DND-41 (cell line): ENCODE measurements at regions not wholly inside any gene's neighbourhood (a gene's known extent, or its start where the extent isn't known, plus 50 kb on each side); places are given as distances from the start of the nearest gene placed in this dataset.
A peak's percentile ranks its signal among the peaks of the same experiment; 100 is the strongest.

ENCODE experiments used
- ATAC-seq: fragments of 200-7000 bp; cut with Tn5 transposase; 3 replicates; pipeline ENCODE4 v1.9.1; 2021; ENCODE audit warnings: low read depth; ENCODE audit not compliant: insufficient read depth
- DNase-seq: peaks from one replicate; pipeline ENCODE4 v3.0.0-alpha.2; 2020
- H2AFZ ChIP-seq: 2 replicates; pipeline ENCODE4 v1.6.0; 2012; ENCODE audit warnings: low read depth, low read length
- H3K27ac ChIP-seq: 2 replicates; pipeline ENCODE4 v1.5.1; 2012; ENCODE audit warnings: low read length, inconsistent platforms
- H3K27me3 ChIP-seq: fragments of 200-600 bp; sonication (generic); 2 replicates; pipeline ENCODE4 v1.6.0; 2012; ENCODE audit warnings: low read length, mild to moderate bottlenecking, inconsistent platforms; ENCODE audit not compliant: insufficient read depth, poor library complexity
- H3K36me3 ChIP-seq: 2 replicates; pipeline ENCODE4 v1.5.1; 2012; ENCODE audit warnings: low read length, inconsistent platforms; ENCODE audit not compliant: insufficient read depth
- H3K4me1 ChIP-seq: 2 replicates; pipeline ENCODE4 v1.5.1; 2012; ENCODE audit warnings: mild to moderate bottlenecking, low read length; ENCODE audit not compliant: insufficient read depth
- H3K4me2 ChIP-seq: 2 replicates; pipeline ENCODE4 v1.6.0; 2012; ENCODE audit warnings: mild to moderate bottlenecking, moderate library complexity, low read length, inconsistent platforms; ENCODE audit not compliant: insufficient read depth
- H3K4me3 ChIP-seq, 2 experiments: fragments of 200-600 bp in 1 of 2; shearing (Covaris generic) in 1 of 2; 2 replicates each; pipeline ENCODE4 v1.5.1; 2012 to 2016; ENCODE audit warnings: inconsistent platforms in 2 of 2, low read length in 2 of 2, mild to moderate bottlenecking in 2 of 2, low read depth in 1 of 2, moderate library complexity in 1 of 2
- H3K79me2 ChIP-seq: 2 replicates; pipeline ENCODE4 v1.6.0; 2012; ENCODE audit warnings: low read length, inconsistent platforms; ENCODE audit not compliant: insufficient read depth
- H3K9ac ChIP-seq: 2 replicates; pipeline ENCODE4 v1.6.0; 2012; ENCODE audit warnings: low read depth, mild to moderate bottlenecking, inconsistent platforms, low read length, moderate library complexity
- H3K9me3 ChIP-seq: 2 replicates; pipeline ENCODE4 v1.5.1; 2012; ENCODE audit warnings: low read length, moderate library complexity, mild to moderate bottlenecking, inconsistent platforms; ENCODE audit not compliant: insufficient read depth, severe bottlenecking
- H4K20me1 ChIP-seq: 2 replicates; pipeline ENCODE4 v1.6.0; 2012; ENCODE audit warnings: low read length; ENCODE audit not compliant: insufficient read depth
- EZH2 ChIP-seq: IDR thresholded peaks from 3 replicates; pipeline ENCODE4 v1.6.1; 2012; ENCODE audit warnings: borderline replicate concordance, low read depth, mild to moderate bottlenecking, moderate library complexity, low read length, inconsistent platforms; ENCODE audit not compliant: severe bottlenecking
- TF ChIP-seq, protein P1 (sequence below): IDR thresholded peaks from 2 replicates; pipeline ENCODE4 v1.5.1; 2012; ENCODE audit warnings: borderline replicate concordance, low read length, moderate library complexity, mild to moderate bottlenecking; ENCODE audit not compliant: poor library complexity, severe bottlenecking; ENCODE audit errors: extremely low read depth

DNA sequence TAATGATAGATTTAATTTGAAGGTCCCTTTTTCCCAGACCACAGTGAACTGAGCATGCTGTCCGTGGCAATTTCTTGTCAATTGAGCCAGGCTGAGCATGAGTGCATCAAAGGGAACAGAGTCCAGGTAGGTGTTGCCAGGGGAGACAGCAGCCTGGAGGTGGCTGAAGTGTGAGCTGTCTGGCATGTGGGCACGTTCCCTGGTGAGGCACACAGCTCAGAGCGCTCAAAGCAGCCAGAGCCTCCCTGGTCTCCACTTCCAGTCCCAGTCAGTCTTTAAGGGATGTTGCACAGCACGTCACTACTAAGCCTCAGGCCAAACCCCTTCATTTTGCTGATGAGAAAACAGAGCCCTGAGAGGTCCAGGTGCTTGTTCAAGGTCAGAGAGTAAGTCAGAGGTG is 251.4 kb downstream of the MATN1 start:
- H3K27me3 ChIP-seq = no peaks in the 10 kb centered on the region
- no peaks in the 10 kb centered on the region for H3K79me2 ChIP-seq
- H3K36me3 ChIP-seq = no peaks in the 10 kb centered on the region
- no peaks in the 10 kb centered on the region for H3K4me1 ChIP-seq
- no peaks in the 10 kb centered on the region for H3K9me3 ChIP-seq
- ATAC-seq = no peak
- no peaks in the 10 kb centered on the region for H4K20me1 ChIP-seq
- H3K9ac ChIP-seq = no peak overlapping the region
- no peak overlapping the region for H2AFZ ChIP-seq
- TF ChIP-seq EZH2 = no peak
- TF ChIP-seq, protein P1, sequence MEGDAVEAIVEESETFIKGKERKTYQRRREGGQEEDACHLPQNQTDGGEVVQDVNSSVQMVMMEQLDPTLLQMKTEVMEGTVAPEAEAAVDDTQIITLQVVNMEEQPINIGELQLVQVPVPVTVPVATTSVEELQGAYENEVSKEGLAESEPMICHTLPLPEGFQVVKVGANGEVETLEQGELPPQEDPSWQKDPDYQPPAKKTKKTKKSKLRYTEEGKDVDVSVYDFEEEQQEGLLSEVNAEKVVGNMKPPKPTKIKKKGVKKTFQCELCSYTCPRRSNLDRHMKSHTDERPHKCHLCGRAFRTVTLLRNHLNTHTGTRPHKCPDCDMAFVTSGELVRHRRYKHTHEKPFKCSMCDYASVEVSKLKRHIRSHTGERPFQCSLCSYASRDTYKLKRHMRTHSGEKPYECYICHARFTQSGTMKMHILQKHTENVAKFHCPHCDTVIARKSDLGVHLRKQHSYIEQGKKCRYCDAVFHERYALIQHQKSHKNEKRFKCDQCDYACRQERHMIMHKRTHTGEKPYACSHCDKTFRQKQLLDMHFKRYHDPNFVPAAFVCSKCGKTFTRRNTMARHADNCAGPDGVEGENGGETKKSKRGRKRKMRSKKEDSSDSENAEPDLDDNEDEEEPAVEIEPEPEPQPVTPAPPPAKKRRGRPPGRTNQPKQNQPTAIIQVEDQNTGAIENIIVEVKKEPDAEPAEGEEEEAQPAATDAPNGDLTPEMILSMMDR = no peak
- no peak overlapping the region for H3K27ac ChIP-seq
- no peak overlapping the region for H3K4me2 ChIP-seq
- no peak overlapping the region for H3K4me3 ChIP-seq
- DNase-seq = no peak

GRCh38 chr1:30471307-30471706 is 252.1 kb downstream of the MATN1 start:
- H3K4me1 ChIP-seq = no peaks in the 10 kb centered on the region
- no peaks in the 10 kb centered on the region for H3K9me3 ChIP-seq
- no peaks in the 10 kb centered on the region for H3K79me2 ChIP-seq
- no peak overlapping the region for H2AFZ ChIP-seq
- DNase-seq (no peak), ATAC-seq (peak; percentile 47; the same call in 2 of the 3 replicates)
- H3K27me3 ChIP-seq = no peaks in the 10 kb centered on the region
- H4K20me1 ChIP-seq = no peaks in the 10 kb centered on the region
- H3K4me3 ChIP-seq = no peak overlapping the region
- H3K4me2 ChIP-seq = no peak overlapping the region
- H3K27ac ChIP-seq = no peak overlapping the region
- TF ChIP-seq, protein P1 = no peak
- TF ChIP-seq EZH2 = no peak
- no peak overlapping the region for H3K9ac ChIP-seq
- no peaks in the 10 kb centered on the region for H3K36me3 ChIP-seq

- Histone ChIP-seq H3K27ac (no peak overlapping the region), H3K27me3 (no peaks in the 10 kb centered on the region), H2AFZ (no peak overlapping the region), H3K9me3 (no peaks in the 10 kb centered on the region), H3K4me3 (no peak overlapping the region), H3K4me2 (no peak overlapping the region), H3K36me3 (no peaks in the 10 kb centered on the region), H3K9ac (no peak overlapping the region), H4K20me1 (no peaks in the 10 kb centered on the region), H3K79me2 (no peaks in the 10 kb centered on the region), H3K4me1 (no peaks in the 10 kb centered on the region)
- ATAC-seq = no peak
- no peak for DNase-seq
- no peak for TF ChIP-seq EZH2
- TF ChIP-seq, protein P1 = no peak
Measured at GRCh38 chr1:30469426-30469825, 254.0 kb downstream of the MATN1 start.

DNA sequence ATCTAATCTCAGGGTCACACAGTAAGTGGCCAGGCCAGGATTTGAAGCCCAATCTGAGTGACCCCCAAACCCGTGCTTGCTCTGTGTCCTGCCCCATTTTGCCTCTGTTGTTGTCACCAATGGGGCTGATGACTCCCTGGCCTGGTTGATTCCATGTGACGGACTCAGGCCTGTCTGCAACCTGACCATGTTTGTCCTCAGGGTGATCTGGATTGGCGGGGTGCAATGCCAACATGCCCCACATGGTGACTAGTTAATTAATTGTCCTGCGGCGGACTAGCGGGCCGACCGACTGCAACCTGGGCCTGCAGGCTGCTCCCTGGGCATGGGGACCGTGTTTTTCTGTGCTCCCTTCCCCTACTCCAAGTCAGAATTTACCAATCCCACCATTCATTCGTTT is 256.3 kb downstream of the MATN1 start:
- Histone ChIP-seq H3K9me3 (no peaks in the 10 kb centered on the region), H3K4me3 (no peak overlapping the region), H3K4me2 (no peak overlapping the region), H3K9ac (no peak overlapping the region), H3K79me2 (no peaks in the 10 kb centered on the region), H4K20me1 (no peaks in the 10 kb centered on the region), H3K4me1 (no peaks in the 10 kb centered on the region), H2AFZ (no peak overlapping the region), H3K36me3 (no peaks in the 10 kb centered on the region), H3K27me3 (no peaks in the 10 kb centered on the region), H3K27ac (no peak overlapping the region)
- TF ChIP-seq, protein P1 = no peak
- no peak for TF ChIP-seq EZH2
- ATAC-seq (no peak), DNase-seq (no peak)
